Endothelial cell of umbilical vein (primary cell): ENCODE measurements at regions not wholly inside any gene's neighbourhood (a gene's known extent, or its start where the extent isn't known, plus 50 kb on each side); places are given as distances from the start of the nearest gene placed in this dataset.

Source experiments
- BruUV-seq: library from RNA; stranded (reverse); fragments of 400-500 nt; replicated peaks from 2 replicates; lab custom pipeline; 2021; lab: Mats Ljungman, UMichigan
- CTCF ChIA-PET: fragments of 300-600, 350-600 bp; sonication (Branson Sonifier 250); formaldehyde crosslinking; loops from one replicate; lab custom pipeline; 2021; ENCODE audit warnings: antibody characterized with exemption, inconsistent platforms; lab: Charles Lee
- POLR2A ChIA-PET: fragments of 300-600, 350-600 bp; sonication (Branson Sonifier 250); formaldehyde crosslinking; loops from one replicate; lab custom pipeline; 2021; ENCODE audit warnings: antibody characterized with exemption, inconsistent platforms; lab: Charles Lee
- DNase-seq: peaks from one replicate; pipeline ENCODE4 v3.0.0-alpha.2; 2011; ENCODE audit warnings: low read depth, low spot score
- FAIRE-seq: peaks from 2 replicates; lab custom pipeline; 2011; peaks lifted over from hg19 to GRCh38; lab: Jason Lieb, UNC
- H2AFZ ChIP-seq: 2 replicates; pipeline ENCODE4 v1.6.0; 2012; ENCODE audit warnings: low read depth, low read length, control low read depth, inconsistent platforms
- H3K27ac ChIP-seq: 2 replicates; pipeline ENCODE4 v1.5.1; 2011; ENCODE audit warnings: low read depth, mild to moderate bottlenecking, control low read depth, low read length, moderate library complexity; ENCODE audit not compliant: insufficient read depth
- H3K27me3 ChIP-seq, 2 experiments: 2 replicates each; pipeline versions ENCODE4 v1.6.0 to v1.6.1; 2011; ENCODE audit warnings: low read length in 2 of 2, mixed read lengths in 1 of 2; ENCODE audit not compliant: control insufficient read depth in 2 of 2, insufficient read depth in 2 of 2
- H3K36me3 ChIP-seq, 2 experiments: 2 replicates in 1 of 2; 3 replicates in 1 of 2; pipeline ENCODE4 v1.5.1; 2011; ENCODE audit warnings: low read length in 2 of 2, mild to moderate bottlenecking in 1 of 2, moderate library complexity in 1 of 2; ENCODE audit not compliant: control insufficient read depth in 2 of 2, insufficient read depth in 2 of 2; ENCODE audit errors: extremely low read depth in 1 of 2
- H3K4me1 ChIP-seq: 3 replicates; pipeline ENCODE4 v1.5.1; 2011; ENCODE audit warnings: mild to moderate bottlenecking, low read length; ENCODE audit not compliant: control insufficient read depth, insufficient read depth; ENCODE audit errors: extremely low read depth
- H3K4me2 ChIP-seq: 2 replicates; pipeline ENCODE4 v1.6.1; 2011; ENCODE audit warnings: low read length, control low read depth, mixed read lengths; ENCODE audit not compliant: insufficient read depth
- H3K4me3 ChIP-seq, 3 experiments: fragments of 200-600 bp in 1 of 3; sonication (generic), shearing (Covaris generic) in 1 of 3; replicated peaks in 1 of 3; 2 replicates each; pipeline ENCODE4 v1.5.1; 2011 to 2016; ENCODE audit warnings: control low read depth in 3 of 3, low read length in 3 of 3, mild to moderate bottlenecking in 2 of 3, inconsistent platforms in 1 of 3, low read depth in 1 of 3, moderate library complexity in 1 of 3; ENCODE audit not compliant: insufficient read depth in 1 of 3
- H3K79me2 ChIP-seq: 2 replicates; pipeline ENCODE4 v1.6.0; 2012; ENCODE audit warnings: low read length, inconsistent platforms; ENCODE audit not compliant: control insufficient read depth, insufficient read depth
- H3K9ac ChIP-seq: replicated peaks from 2 replicates; pipeline ENCODE3; 2011; ENCODE audit warnings: low read length, control low read depth; ENCODE audit not compliant: insufficient read depth; ENCODE audit errors: extremely low read depth
- H3K9me1 ChIP-seq: replicated peaks from 3 replicates; pipeline ENCODE4 v1.6.0; 2011; ENCODE audit warnings: mild to moderate bottlenecking, low read length; ENCODE audit not compliant: control insufficient read depth, insufficient read depth; ENCODE audit errors: extremely low read depth
- H3K9me3 ChIP-seq: replicated peaks from 2 replicates; pipeline ENCODE4 v1.5.1; 2012; ENCODE audit warnings: low read length, inconsistent platforms; ENCODE audit not compliant: control insufficient read depth, insufficient read depth
- H4K20me1 ChIP-seq: replicated peaks from 2 replicates; pipeline ENCODE3; 2011; ENCODE audit warnings: mild to moderate bottlenecking, low read length; ENCODE audit not compliant: control insufficient read depth, insufficient read depth; ENCODE audit errors: extremely low read depth
- CTCF ChIP-seq, 2 donors: IDR thresholded peaks; 1 replicate in 1 of 2; 2 replicates in 1 of 2; pipeline ENCODE4 v1.5.1; 2011; ENCODE audit warnings: low read length in 2 of 2, mild to moderate bottlenecking in 2 of 2, moderate library complexity in 2 of 2, control low read depth in 1 of 2, inconsistent platforms in 1 of 2, low read depth in 1 of 2; ENCODE audit not compliant: insufficient read depth in 1 of 2; ENCODE audit errors: extremely low read depth in 1 of 2
- EZH2 ChIP-seq: IDR thresholded peaks from 2 replicates; pipeline ENCODE4 v1.6.1; 2012; ENCODE audit warnings: borderline replicate concordance, low read depth, mild to moderate bottlenecking, moderate library complexity, low read length, inconsistent platforms; ENCODE audit not compliant: severe bottlenecking
- FOS ChIP-seq: IDR thresholded peaks from 2 replicates; pipeline ENCODE4 v1.6.1; 2011; ENCODE audit warnings: mild to moderate bottlenecking, low read length, moderate library complexity, borderline replicate concordance; ENCODE audit not compliant: insufficient read depth
- GATA2 ChIP-seq: IDR thresholded peaks from 2 replicates; pipeline ENCODE4 v1.7.0; 2011; ENCODE audit warnings: low read depth, mild to moderate bottlenecking, moderate library complexity, mixed read lengths, low read length; ENCODE audit not compliant: insufficient read length, insufficient read depth
- JUN ChIP-seq: IDR thresholded peaks from 2 replicates; pipeline ENCODE4 v1.6.1; 2011; ENCODE audit warnings: borderline replicate concordance, low read depth; ENCODE audit not compliant: insufficient read length, insufficient read depth
- MAX ChIP-seq: IDR thresholded peaks from 2 replicates; pipeline ENCODE4 v1.6.1; 2011; ENCODE audit not compliant: insufficient read depth, insufficient read length
- MYC ChIP-seq: IDR thresholded peaks from one replicate; pipeline ENCODE4 v1.6.1; 2011; ENCODE audit warnings: mild to moderate bottlenecking, low read depth, low read length
- POLR2A ChIP-seq: IDR thresholded peaks from 2 replicates; pipeline ENCODE4 v1.6.1; 2012; ENCODE audit warnings: low read depth, mild to moderate bottlenecking, control low read depth, low read length
- POLR2AphosphoS5 ChIP-seq: IDR thresholded peaks from 2 replicates; pipeline ENCODE4 v1.6.1; 2012; ENCODE audit warnings: low read depth, mild to moderate bottlenecking, control low read depth, low read length, moderate library complexity; ENCODE audit not compliant: insufficient read depth
- dilution Hi-C: fragments of 300-500 bp; cut with MboI; formaldehyde crosslinking; loops from one replicate; pipeline ENCODE4 v1.15.0; 2019; ENCODE audit warnings: low sequenced_read_pairs; ENCODE audit not compliant: extremely low pct_ligation_motif_present
- intact Hi-C: fragments of 100-400 bp; cut with micrococcal nuclease; formaldehyde crosslinking; loops from one replicate; pipeline ENCODE4 v1.10.0; 2022

- H3K36me3 ChIP-seq = no peaks in the 10 kb centered on the region
- ChIA-PET POLR2A (no interaction called here), CTCF (no interaction called here)
- H4K20me1 ChIP-seq = no peaks in the 10 kb centered on the region
- dilution Hi-C loops = no loop called here
- H3K27ac ChIP-seq = no peak overlapping the region
- FAIRE-seq = no peak
- DNase-seq = no peak
- no peaks in the 10 kb centered on the region for H3K79me2 ChIP-seq
- intact Hi-C loops = no loop called here
- no peaks in the 10 kb centered on the region for H3K4me1 ChIP-seq
- H2AFZ ChIP-seq = no peak overlapping the region
- no peak overlapping the region for H3K4me2 ChIP-seq
- H3K9me3 ChIP-seq = no peaks in the 10 kb centered on the region
- TF ChIP-seq JUN (no peak), MYC (no peak), MAX (no peak), GATA2 (no peak), FOS (no peak), POLR2AphosphoS5 (no peak), EZH2 (no peak), POLR2A (no peak), CTCF (IDR thresholded peaks at IDR 0.05; ENCODE audit: extremely low read depth in 1 of 2, insufficient read depth in 1 of 2, low read depth in 1 of 2, low read length in 2 of 2) (no peak)
- no peaks in the 10 kb centered on the region for H3K9me1 ChIP-seq
- no peak overlapping the region for H3K4me3 ChIP-seq
- no peak overlapping the region for H3K9ac ChIP-seq
- no peaks in the 10 kb centered on the region for H3K27me3 ChIP-seq
- BruUV-seq = no TSS peak
Observed at GRCh38 chr2:220259662-220260061, 632.2 kb downstream of the SLC4A3 start.
